Stimulated activated CD4-positive, alpha-beta T cell treated with anti-CD3 and anti-CD28 coated beads, Interleukin-2, amount 100 ng/mL, for 4 hours (primary cell): ENCODE measurements at regions not wholly inside any gene's neighbourhood (a gene's known extent, or its start where the extent isn't known, plus 50 kb on each side); places are given as distances from the start of the nearest gene placed in this dataset.

Experiments
- DNase-seq: peaks from one replicate; pipeline ENCODE4 v3.0.0-alpha.2; 2020; ENCODE audit warnings: low read depth

DNA sequence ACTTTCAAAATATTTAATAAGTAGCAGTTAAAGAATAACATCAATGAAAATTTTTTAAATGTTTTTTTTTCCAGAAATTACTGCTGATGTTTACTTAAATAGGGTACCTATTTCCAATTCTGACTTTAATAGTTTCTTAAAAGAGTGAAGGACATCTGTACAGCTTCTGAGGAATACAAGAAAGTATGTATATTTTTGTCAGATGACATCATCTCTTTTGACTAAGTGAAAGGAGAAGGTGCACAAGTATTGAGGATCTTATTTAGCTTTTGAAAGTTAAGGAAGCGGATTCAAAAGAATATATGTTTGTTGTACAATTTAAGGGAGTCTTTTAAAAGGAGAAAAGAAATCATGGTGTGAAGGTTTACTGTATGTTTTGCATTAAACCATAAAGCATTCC is 90.0 kb upstream of the SLC35B3 start:
- no peak for DNase-seq

DNA sequence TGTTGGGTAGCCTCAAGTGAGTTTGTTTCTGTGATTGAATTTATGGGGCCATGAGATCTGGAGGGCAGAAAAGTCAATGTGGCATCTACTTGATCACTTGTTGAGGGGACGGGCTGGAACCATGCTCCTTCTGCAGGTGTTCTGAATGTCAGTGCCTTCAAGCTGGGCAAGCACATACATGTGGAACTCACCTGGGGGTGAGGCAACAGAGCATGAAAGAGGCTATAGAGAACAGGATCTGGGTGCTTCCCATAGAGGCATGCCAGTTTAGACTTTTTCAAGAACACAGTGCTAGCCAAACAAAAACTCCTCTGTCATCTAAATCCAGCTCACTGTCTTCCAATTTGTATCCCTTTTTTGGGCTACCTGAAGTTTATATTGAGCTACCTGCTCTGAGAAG is 77.8 kb upstream of the SLC35B3 start:
- no peak for DNase-seq

DNA sequence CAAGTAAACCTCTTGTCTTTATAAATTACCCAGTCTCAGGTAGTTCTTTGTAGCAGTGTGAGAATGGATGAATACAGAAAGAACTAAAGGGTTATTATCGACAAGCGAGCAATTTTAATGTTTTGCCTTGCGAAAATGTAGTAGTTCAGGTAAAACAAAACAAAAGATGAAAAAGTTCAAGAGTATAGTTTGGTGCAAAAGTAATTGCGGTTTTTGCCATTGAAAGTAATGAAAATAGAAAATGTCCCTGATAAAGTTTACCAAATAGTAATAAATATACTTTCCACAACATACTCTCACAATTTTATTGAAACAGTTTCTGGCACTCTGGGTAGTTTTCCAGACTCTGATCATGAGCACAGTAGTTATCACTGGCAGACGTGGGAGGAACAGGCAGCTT is 71.9 kb upstream of the SLC35B3 start:
- DNase-seq = no peak

DNA sequence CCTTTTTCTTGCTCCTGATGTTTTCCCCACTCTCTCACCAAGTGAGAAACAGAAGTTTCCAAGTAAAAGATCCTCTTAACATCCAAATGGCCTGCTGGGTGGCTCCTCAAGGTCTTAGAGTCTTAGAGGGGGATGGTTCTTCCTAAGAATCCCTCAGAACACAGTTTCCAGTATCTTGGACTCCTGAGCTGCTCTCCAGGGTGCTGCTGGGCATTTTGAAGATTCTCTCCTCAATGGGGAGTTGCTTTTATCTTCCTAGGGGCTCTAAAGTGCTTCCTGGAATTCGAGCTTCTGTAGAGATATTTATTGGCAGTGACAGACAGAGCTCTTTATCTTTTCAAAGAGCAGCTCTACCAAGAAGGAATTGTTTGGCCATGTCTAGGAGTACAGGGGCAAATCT is 70.8 kb upstream of the SLC35B3 start:
- no peak for DNase-seq

DNA sequence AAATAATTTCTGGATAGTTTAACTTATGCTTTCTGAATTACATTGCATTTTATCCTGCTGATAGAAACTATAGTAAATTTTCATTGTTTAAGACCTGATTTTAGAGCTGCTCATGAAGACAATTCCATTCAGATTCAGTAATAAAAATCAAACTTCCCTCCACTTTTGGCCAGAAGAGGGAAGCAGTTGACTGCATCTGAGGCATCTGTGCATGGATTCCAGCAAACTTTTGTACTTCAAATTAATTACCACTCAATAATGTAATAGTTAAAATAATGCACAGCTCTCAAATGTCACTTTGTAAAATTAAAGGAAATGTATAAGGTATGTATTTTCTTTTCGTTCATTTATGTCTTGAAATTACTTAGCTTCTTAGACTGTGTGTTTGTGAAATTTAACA is 64.2 kb upstream of the SLC35B3 start:
- DNase-seq = no peak

DNA sequence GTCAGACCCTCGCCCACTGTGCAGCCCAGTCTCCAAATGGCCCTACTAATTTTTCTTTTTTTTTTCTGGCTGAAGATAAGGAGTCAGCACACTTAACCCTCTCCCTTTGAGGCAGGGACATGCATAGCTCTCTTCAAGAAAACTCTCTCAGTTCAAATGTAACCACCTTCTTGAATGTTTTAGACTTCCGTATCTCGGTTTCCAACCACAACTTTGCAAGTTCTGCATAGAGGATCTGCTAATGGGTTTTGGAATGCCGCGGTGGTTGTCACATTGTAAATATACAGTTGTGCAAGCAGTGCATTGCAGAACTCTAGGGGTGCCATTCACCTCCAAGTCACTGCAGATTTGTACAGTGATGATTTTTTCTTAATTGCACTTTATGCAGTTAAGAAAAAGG is 59.4 kb upstream of the SLC35B3 start:
- no peak for DNase-seq

DNA sequence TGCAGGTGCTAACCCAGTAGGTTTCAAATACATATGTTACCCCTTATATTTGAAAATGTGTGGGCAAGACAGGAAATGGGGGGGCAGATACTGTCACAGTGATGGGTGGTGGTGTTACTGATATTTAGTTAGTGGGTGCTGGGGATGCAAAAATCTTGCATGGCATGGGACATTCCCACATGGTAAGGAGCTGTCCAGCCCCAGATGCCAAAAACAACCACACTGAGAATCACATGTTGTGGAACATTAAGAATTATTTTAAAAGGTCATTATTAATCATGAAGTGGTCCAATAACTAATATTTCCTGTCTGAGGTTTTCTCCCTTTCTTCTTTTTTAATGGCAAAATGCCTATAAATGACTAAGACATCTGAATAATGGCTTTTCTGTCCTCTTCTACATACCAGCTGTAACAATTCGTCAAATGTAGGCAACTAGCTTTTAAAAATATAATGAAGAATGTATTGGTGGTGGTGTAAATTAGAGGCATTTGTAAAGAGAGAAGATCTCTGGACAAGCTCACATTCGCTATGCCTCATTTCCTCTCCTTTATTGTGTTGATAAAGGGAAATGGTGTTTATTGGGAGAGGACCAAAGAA is 57.3 kb upstream of the SLC35B3 start:
- no peak for DNase-seq
